Vagina (tissue), 2 donors: ENCODE measurements at regions not wholly inside any gene's neighbourhood (a gene's known extent, or its start where the extent isn't known, plus 50 kb on each side); places are given as distances from the start of the nearest gene placed in this dataset.

Experiments
- DNase-seq, 2 donors: peaks; one replicate each; pipeline ENCODE4 v3.0.0-alpha.2; 2017; ENCODE audit errors: extremely low spot score in 2 of 2
- H3K27ac ChIP-seq: fragments of 200-600 bp; sonication (generic); one replicate; pipeline ENCODE4 v1.5.1; 2019
- H3K27me3 ChIP-seq: fragments of 200-600 bp; sonication (generic); one replicate; pipeline ENCODE4 v1.5.1; 2019
- H3K36me3 ChIP-seq, 2 donors: fragments of 200-600 bp; sonication (generic); one replicate each; pipeline ENCODE4 v1.5.1; 2017 to 2019
- H3K4me1 ChIP-seq: fragments of 200-600 bp; sonication (generic); one replicate; pipeline ENCODE4 v1.5.1; 2019
- H3K4me3 ChIP-seq, 2 donors: fragments of 200-600 bp; sonication (generic); 1 replicate in 1 of 2; 2 replicates in 1 of 2; pipeline ENCODE4 v1.5.1; 2016 to 2019
- H3K9me3 ChIP-seq: fragments of 200-600 bp; sonication (generic); one replicate; pipeline ENCODE4 v1.5.1; 2019
- CTCF ChIP-seq, 3 experiments: fragments of 450-650 bp in 2 of 3; fragments of 200-600 bp in 1 of 3; sonication (generic) in 1 of 3; IDR thresholded peaks; one replicate each; pipeline ENCODE4 v1.5.1; 2017 to 2019; ENCODE audit warnings: antibody characterized with exemption in 3 of 3, mild to moderate bottlenecking in 2 of 3, moderate library complexity in 2 of 3
- POLR2A ChIP-seq, 2 donors: fragments of 450-650 bp; IDR thresholded peaks; one replicate each; pipeline ENCODE4 v1.6.1; 2017; ENCODE audit warnings: antibody characterized with exemption in 2 of 2, mild to moderate bottlenecking in 2 of 2, moderate library complexity in 2 of 2
- POLR2AphosphoS5 ChIP-seq, 2 donors: sonication (generic); formaldehyde crosslinking; IDR thresholded peaks; one replicate each; pipeline ENCODE4 v1.9.0; 2017; ENCODE audit warnings: antibody characterized with exemption in 2 of 2, mild to moderate bottlenecking in 2 of 2, low read depth in 1 of 2; ENCODE audit not compliant: insufficient read depth in 1 of 2
- intact Hi-C: fragments of 100-400 bp; cut with DNase I; formaldehyde crosslinking; loops from one replicate; pipeline ENCODE4 v1.15.1; 2023

GRCh38 chr11:80163011-80163410 is 722.2 kb upstream of the TENM4 start:
- Histone ChIP-seq H3K27me3 (no peaks in the 10 kb centered on the region), H3K36me3 (no peaks in the 10 kb centered on the region), H3K27ac (no peak overlapping the region), H3K4me3 (no peak overlapping the region), H3K4me1 (no peaks in the 10 kb centered on the region), H3K9me3 (no peaks in the 10 kb centered on the region)
- TF ChIP-seq POLR2A (IDR thresholded peaks at IDR 0.05) (no peak), CTCF (IDR thresholded peaks at IDR 0.05) (no peak), POLR2AphosphoS5 (IDR thresholded peaks at IDR 0.05; ENCODE audit: insufficient read depth in 1 of 2, low read depth in 1 of 2) (no peak)
- intact Hi-C loops: no loop called here
- no peak for DNase-seq

- no peaks in the 10 kb centered on the region for H3K9me3 ChIP-seq
- H3K27me3 ChIP-seq: no peaks in the 10 kb centered on the region
- intact Hi-C loops: no loop called here
- no peak overlapping the region for H3K4me3 ChIP-seq
- no peak overlapping the region for H3K27ac ChIP-seq
- no peaks in the 10 kb centered on the region for H3K4me1 ChIP-seq
- no peaks in the 10 kb centered on the region for H3K36me3 ChIP-seq
- DNase-seq: no peak
- no peak for TF ChIP-seq POLR2A (IDR thresholded peaks at IDR 0.05)
- TF ChIP-seq POLR2AphosphoS5 (IDR thresholded peaks at IDR 0.05; ENCODE audit: insufficient read depth in 1 of 2, low read depth in 1 of 2): no peak
- TF ChIP-seq CTCF (IDR thresholded peaks at IDR 0.05): no peak
Measured at GRCh38 chr11:80162387-80162786, 721.6 kb upstream of the TENM4 start.

GRCh38 chr11:80157447-80157846 is 716.6 kb upstream of the TENM4 start:
- no peaks in the 10 kb centered on the region for H3K9me3 ChIP-seq
- H3K4me1 ChIP-seq: no peaks in the 10 kb centered on the region
- H3K4me3 ChIP-seq: no peak overlapping the region
- no peaks in the 10 kb centered on the region for H3K27me3 ChIP-seq
- intact Hi-C loops: no loop called here
- H3K36me3 ChIP-seq: no peaks in the 10 kb centered on the region
- TF ChIP-seq POLR2A (IDR thresholded peaks at IDR 0.05) (no peak), CTCF (IDR thresholded peaks at IDR 0.05) (no peak), POLR2AphosphoS5 (IDR thresholded peaks at IDR 0.05; ENCODE audit: insufficient read depth in 1 of 2, low read depth in 1 of 2) (no peak)
- no peak overlapping the region for H3K27ac ChIP-seq
- DNase-seq: no peak

DNA sequence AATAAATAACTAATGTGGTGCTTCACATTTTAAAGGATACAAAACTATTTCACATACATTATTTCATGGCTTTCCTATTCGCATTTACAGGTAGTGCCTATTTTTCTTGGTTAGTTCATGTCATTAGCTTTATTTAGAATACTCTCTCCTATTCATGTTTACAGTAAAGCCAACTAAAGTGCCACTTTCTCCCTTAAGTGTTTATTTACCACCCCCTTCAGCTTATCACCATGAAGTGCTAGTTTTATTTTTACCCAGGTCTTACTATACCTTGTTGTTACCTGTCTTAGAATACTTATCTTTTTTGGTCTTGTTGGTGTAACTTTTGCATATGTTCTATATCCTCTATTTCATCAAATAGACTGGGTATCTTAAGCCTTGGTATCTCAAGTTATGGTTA is 715.2 kb upstream of the TENM4 start:
- Histone ChIP-seq H3K36me3 (no peaks in the 10 kb centered on the region), H3K9me3 (no peaks in the 10 kb centered on the region), H3K27me3 (no peaks in the 10 kb centered on the region), H3K4me3 (no peak overlapping the region), H3K4me1 (no peaks in the 10 kb centered on the region), H3K27ac (no peak overlapping the region)
- intact Hi-C loops: no loop called here
- TF ChIP-seq POLR2A (IDR thresholded peaks at IDR 0.05) (no peak), POLR2AphosphoS5 (IDR thresholded peaks at IDR 0.05; ENCODE audit: insufficient read depth in 1 of 2, low read depth in 1 of 2) (no peak), CTCF (IDR thresholded peaks at IDR 0.05) (no peak)
- no peak for DNase-seq

DNA sequence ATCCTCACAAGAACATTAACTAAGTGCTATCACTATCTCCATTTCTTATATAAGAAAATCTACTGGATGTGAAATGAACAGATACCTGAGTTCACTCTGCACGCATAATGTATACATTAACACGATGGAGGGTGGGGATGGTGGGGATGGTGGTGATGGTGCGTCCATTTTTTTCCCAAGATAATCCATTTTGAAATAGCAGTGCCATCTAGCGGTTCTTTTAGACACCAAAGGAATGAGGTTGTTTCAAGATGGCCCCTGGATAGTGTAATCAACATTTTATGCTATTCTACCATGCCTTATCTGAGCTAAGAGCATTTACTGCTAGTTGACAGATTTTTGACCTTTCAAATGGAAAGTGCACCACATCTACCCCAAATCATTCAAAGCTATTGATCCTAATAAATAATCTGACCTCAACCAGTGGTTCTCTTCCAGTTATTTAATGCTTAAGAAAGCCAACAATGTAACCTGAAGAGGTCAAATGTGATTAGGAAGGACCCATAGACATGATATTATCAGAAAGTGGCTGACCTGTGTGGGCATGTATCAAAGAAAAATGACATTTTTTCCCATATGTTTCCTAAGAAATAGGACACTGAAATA is 714.7 kb upstream of the TENM4 start:
- intact Hi-C loops: no loop called here

More for the DNA sequence above, 714.7 kb upstream of the TENM4 start:
- no peaks in the 10 kb centered on the region for H3K36me3 ChIP-seq
- TF ChIP-seq POLR2AphosphoS5 (IDR thresholded peaks at IDR 0.05; ENCODE audit: insufficient read depth in 1 of 2, low read depth in 1 of 2): no peak
- TF ChIP-seq POLR2A (IDR thresholded peaks at IDR 0.05): no peak
- TF ChIP-seq CTCF (IDR thresholded peaks at IDR 0.05): no peak
- H3K27me3 ChIP-seq: no peaks in the 10 kb centered on the region
- H3K4me3 ChIP-seq: no peak overlapping the region
- no peak overlapping the region for H3K27ac ChIP-seq
- H3K9me3 ChIP-seq: no peaks in the 10 kb centered on the region
- DNase-seq: no peak
- no peaks in the 10 kb centered on the region for H3K4me1 ChIP-seq
